Transverse colon (tissue), 4 donors: ENCODE measurements at regions not wholly inside any gene's neighbourhood (a gene's known extent, or its start where the extent isn't known, plus 50 kb on each side); places are given as distances from the start of the nearest gene placed in this dataset.
A peak's percentile ranks its signal among the peaks of the same experiment; 100 is the strongest.

ENCODE experiments used
- DNase-seq: peaks from one replicate; pipeline ENCODE4 v3.0.0-alpha.2; 2019
- H3K27ac ChIP-seq, 4 donors: fragments of 200-600 bp; sonication (generic); 2 replicates each; pipeline ENCODE4 v1.5.1; 2016 to 2018; ENCODE audit warnings: inconsistent platforms in 4 of 4
- H3K27me3 ChIP-seq: fragments of 200-600 bp; sonication (generic); 2 replicates; pipeline ENCODE4 v1.5.1; 2017; ENCODE audit warnings: inconsistent platforms
- H3K36me3 ChIP-seq, 4 donors: fragments of 200-600 bp; sonication (generic); 2 replicates each; pipeline ENCODE4 v1.5.1; 2017 to 2019; ENCODE audit warnings: inconsistent platforms in 4 of 4
- H3K4me1 ChIP-seq, 4 donors: fragments of 200-600 bp; sonication (generic); 2 replicates each; pipeline ENCODE4 v1.5.1; 2017 to 2020; ENCODE audit warnings: inconsistent platforms in 4 of 4
- H3K4me3 ChIP-seq, 4 donors: fragments of 200-600 bp; sonication (generic); 1 replicate in 1 of 4; 2 replicates in 3 of 4; pipeline versions ENCODE4 v1.5.1 to v1.6.1; 2017 to 2019; ENCODE audit warnings: inconsistent platforms in 4 of 4
- H3K9me3 ChIP-seq, 2 donors: fragments of 200-600 bp; sonication (generic); 2 replicates each; pipeline ENCODE4 v1.5.1; 2017 to 2019; ENCODE audit warnings: inconsistent platforms in 2 of 2
- CTCF ChIP-seq, 5 experiments: fragments of 200-600 bp in 3 of 5; fragments of 450-650 bp in 2 of 5; sonication (generic) in 3 of 5; IDR thresholded peaks; 1 replicate in 2 of 5; 2 replicates in 3 of 5; pipeline ENCODE4 v1.5.1; 2016 to 2017; ENCODE audit warnings: antibody characterized with exemption in 5 of 5, inconsistent platforms in 3 of 5, mild to moderate bottlenecking in 2 of 5, moderate library complexity in 1 of 5
- EP300 ChIP-seq: sonication (generic); formaldehyde crosslinking; IDR thresholded peaks from one replicate; pipeline ENCODE4 v1.6.1; 2017; ENCODE audit warnings: antibody characterized with exemption, low read depth
- POLR2A ChIP-seq: fragments of 450-650 bp; IDR thresholded peaks from one replicate; pipeline ENCODE4 v1.6.1; 2016; ENCODE audit warnings: antibody characterized with exemption, mild to moderate bottlenecking, moderate library complexity
- POLR2AphosphoS5 ChIP-seq, 3 donors: sonication (generic); formaldehyde crosslinking; IDR thresholded peaks; one replicate each; pipeline ENCODE4 v1.6.1; 2016; ENCODE audit warnings: antibody characterized with exemption in 3 of 3
- WGBS, 2 donors: methylation state at CpG; one replicate each; pipeline ENCODE4 v1.1.5; 2018; ENCODE audit warnings: low coverage in 1 of 2; 5-methylcytosine and 5-hydroxymethylcytosine counted together
- in situ Hi-C, 4 donors: fragments of 200-750 bp; cut with MboI; loops; one replicate each; pipeline versions ENCODE4 v1.15.0 to v1.15.1; 2017; ENCODE audit warnings: low sequenced_read_pairs in 3 of 4, low pct_ligation_motif_present in 1 of 4, low pct_unique_long_range_greater_than_20kb in 1 of 4
- intact Hi-C: fragments of 100-400 bp; cut with DNase I; formaldehyde crosslinking; loops from one replicate; pipeline ENCODE4 v1.15.1; 2023; ENCODE audit warnings: low total_unique reads

GRCh38 chr11:103773059-103773458, 263.4 kb upstream of the DDI1 start:
- intact Hi-C loops: no loop called here
- no peaks in the 10 kb centered on the region for H3K9me3 ChIP-seq
- no peak overlapping the region for H3K4me3 ChIP-seq
- no peaks in the 10 kb centered on the region for H3K36me3 ChIP-seq
- H3K27me3 ChIP-seq: no peaks in the 10 kb centered on the region
- TF ChIP-seq POLR2AphosphoS5 (IDR thresholded peaks at IDR 0.05) (peak in 1 of 3 donors; percentile 31), CTCF (IDR thresholded peaks at IDR 0.05) (no peak)
- no peak overlapping the region for H3K27ac ChIP-seq
- 76 to 81% methylated on average over 2 of the region's 2 CpGs for WGBS, 2 donors
- no peaks in the 10 kb centered on the region for H3K4me1 ChIP-seq
- no peak for DNase-seq
- in situ Hi-C loops: no loop called here

- Histone ChIP-seq H3K36me3 (no peaks in the 10 kb centered on the region), H3K4me3 (no peak overlapping the region), H3K4me1 (no peaks in the 10 kb centered on the region), H3K27ac (no peak overlapping the region), H3K27me3 (no peaks in the 10 kb centered on the region), H3K9me3 (no peaks in the 10 kb centered on the region)
- in situ Hi-C loops: no loop called here
- no peak for DNase-seq
- intact Hi-C loops: no loop called here
- WGBS, 2 donors: 96 to 100% methylated on average over 6 to 13 of the region's 13 CpGs
- TF ChIP-seq POLR2AphosphoS5 (IDR thresholded peaks at IDR 0.05) (no peak), POLR2A (no peak), EP300 (no peak), CTCF (IDR thresholded peaks at IDR 0.05) (no peak)
Measured at GRCh38 chr11:103773537-103773936, 262.9 kb upstream of the DDI1 start.

- Histone ChIP-seq H3K9me3 (no peaks in the 10 kb centered on the region), H3K4me1 (no peaks in the 10 kb centered on the region), H3K27me3 (no peaks in the 10 kb centered on the region), H3K36me3 (no peaks in the 10 kb centered on the region), H3K4me3 (no peak overlapping the region), H3K27ac (no peak overlapping the region)
- TF ChIP-seq POLR2AphosphoS5 (IDR thresholded peaks at IDR 0.05) (no peak), POLR2A (no peak)
- 89 to 92% methylated on average over 1 of the region's 1 CpG for WGBS, 2 donors
- in situ Hi-C loops (no loop called here), intact Hi-C loops (no loop called here)
- no peak for DNase-seq
Measured at GRCh38 chr11:103779054-103779453, 257.4 kb upstream of the DDI1 start.

- no peaks in the 10 kb centered on the region for H3K36me3 ChIP-seq
- H3K4me1 ChIP-seq: no peaks in the 10 kb centered on the region
- intact Hi-C loops (no loop called here), in situ Hi-C loops (no loop called here)
- no peak overlapping the region for H3K4me3 ChIP-seq
- H3K27ac ChIP-seq: no peak overlapping the region
- no peak for TF ChIP-seq POLR2A
- H3K9me3 ChIP-seq: peaks cover 0 to 7% of the 10 kb centered on the region in 2 donors
- DNase-seq: no peak
- H3K27me3 ChIP-seq: no peaks in the 10 kb centered on the region
Measured at GRCh38 chr11:103789952-103790351, 246.5 kb upstream of the DDI1 start.

- Histone ChIP-seq H3K4me1 (no peaks in the 10 kb centered on the region), H3K9me3 (no peaks in the 10 kb centered on the region), H3K36me3 (no peaks in the 10 kb centered on the region), H3K27me3 (no peaks in the 10 kb centered on the region), H3K4me3 (no peak overlapping the region), H3K27ac (no peak overlapping the region)
- TF ChIP-seq POLR2A (no peak), CTCF (IDR thresholded peaks at IDR 0.05) (no peak), POLR2AphosphoS5 (IDR thresholded peaks at IDR 0.05) (no peak), EP300 (no peak)
- intact Hi-C loops: no loop called here
- in situ Hi-C loops: no loop called here
- DNase-seq: no peak
- WGBS, 2 donors: 69 to 84% methylated on average over 1 of the region's 1 CpG
Measured at GRCh38 chr11:103792981-103793468, 243.4 kb upstream of the DDI1 start.
